SK-N-SH (cell line): ENCODE measurements at regions not wholly inside any gene's neighbourhood (a gene's known extent, or its start where the extent isn't known, plus 50 kb on each side); places are given as distances from the start of the nearest gene placed in this dataset.

Source experiments
- CTCF ChIA-PET: fragments of 300-600, 350-600 bp; formaldehyde crosslinking; extraction: SDS; loops from one replicate; lab custom pipeline; 2021; lab: Yijun Ruan, JAX
- POLR2A ChIA-PET: fragments of 350-600 bp; sonication (Branson Sonifier 250); formaldehyde crosslinking; extraction: SDS; loops from one replicate; lab custom pipeline; 2020; ENCODE audit warnings: antibody characterized with exemption, inconsistent platforms; lab: Yijun Ruan, JAX
- DNase-seq: peaks from one replicate; pipeline ENCODE4 v3.0.0; 2012
- H2AFZ ChIP-seq: fragments of 200-600 bp; sonication (generic); 2 replicates; pipeline ENCODE4 v1.8.1; 2016; ENCODE audit warnings: antibody characterized with exemption, mild to moderate bottlenecking, low read depth
- H3F3A ChIP-seq: fragments of 200-600 bp; sonication (generic); replicated peaks from 2 replicates; pipeline ENCODE3; 2016; ENCODE audit warnings: antibody characterized with exemption, mild to moderate bottlenecking; ENCODE audit not compliant: insufficient read depth
- H3K27ac ChIP-seq, 2 experiments: fragments of 200-500 bp in 1 of 2; fragments of 200-600 bp in 1 of 2; sonication (Bioruptor generic) in 1 of 2; sonication (generic), shearing (Covaris generic) in 1 of 2; 2 replicates each; pipeline versions ENCODE4 v1.5.1 to v1.6.1; 2014 to 2016; ENCODE audit warnings: low read depth in 2 of 2, inconsistent platforms in 1 of 2, low read length in 1 of 2, mild to moderate bottlenecking in 1 of 2, mixed read lengths in 1 of 2
- H3K27me3 ChIP-seq: fragments of 200-600 bp; sonication (generic), shearing (Covaris generic); 2 replicates; pipeline ENCODE4 v1.6.1; 2016; ENCODE audit warnings: mixed run types; ENCODE audit not compliant: insufficient read depth
- H3K36me3 ChIP-seq, 2 experiments: fragments of 200-500 bp in 1 of 2; fragments of 200-600 bp in 1 of 2; sonication (Bioruptor generic) in 1 of 2; sonication (generic) in 1 of 2; replicated peaks in 1 of 2; 2 replicates each; pipeline versions ENCODE3 to v1.5.1; 2014 to 2016; ENCODE audit warnings: low read length in 1 of 2, mild to moderate bottlenecking in 1 of 2; ENCODE audit not compliant: insufficient read depth in 2 of 2, control insufficient read depth in 1 of 2
- H3K4me1 ChIP-seq, 2 experiments: fragments of 200-500 bp in 1 of 2; fragments of 200-600 bp in 1 of 2; sonication (Bioruptor generic) in 1 of 2; sonication (generic), shearing (Covaris generic) in 1 of 2; 2 replicates each; pipeline versions ENCODE4 v1.5.1 to v1.6.1; 2014 to 2016; ENCODE audit warnings: low read depth in 1 of 2, low read length in 1 of 2, mixed run types in 1 of 2; ENCODE audit not compliant: insufficient read depth in 2 of 2, control insufficient read depth in 1 of 2
- H3K4me2 ChIP-seq: fragments of 200-600 bp; sonication (generic), shearing (Covaris generic); 2 replicates; pipeline ENCODE4 v1.6.1; 2017; ENCODE audit warnings: mixed run types
- H3K4me3 ChIP-seq, 2 experiments: fragments of 200-500 bp in 1 of 2; fragments of 200-600 bp in 1 of 2; sonication (Bioruptor generic) in 1 of 2; sonication (generic), shearing (Covaris generic) in 1 of 2; 2 replicates each; pipeline versions ENCODE4 v1.5.1 to v1.8.1; 2014 to 2016; ENCODE audit warnings: low read depth in 2 of 2, inconsistent platforms in 1 of 2, low read length in 1 of 2, mild to moderate bottlenecking in 1 of 2, mixed read lengths in 1 of 2, moderate library complexity in 1 of 2
- H3K79me2 ChIP-seq: fragments of 200-600 bp; sonication (generic); 2 replicates; pipeline ENCODE4 v1.8.1; 2017; ENCODE audit warnings: mild to moderate bottlenecking; ENCODE audit not compliant: insufficient read depth
- H3K9ac ChIP-seq: fragments of 200-600 bp; sonication (generic); 2 replicates; pipeline ENCODE4 v1.6.1; 2017; ENCODE audit warnings: mixed run types
- H3K9me2 ChIP-seq: fragments of 200-600 bp; sonication (generic); 2 replicates; pipeline ENCODE4 v1.6.1; 2017; ENCODE audit warnings: mixed run types
- H3K9me3 ChIP-seq: fragments of 200-600 bp; sonication (generic); 2 replicates; pipeline ENCODE4 v1.6.1; 2017; ENCODE audit warnings: mixed run types, mild to moderate bottlenecking, moderate library complexity
- H4K20me1 ChIP-seq: fragments of 200-600 bp; sonication (generic); 2 replicates; pipeline ENCODE4 v1.6.1; 2017; ENCODE audit warnings: mild to moderate bottlenecking, mixed run types; ENCODE audit not compliant: insufficient read depth
- EP300 ChIP-seq, 2 experiments: IDR thresholded peaks; 2 replicates each; pipeline versions ENCODE4 v1.4.0 to v1.6.1; 2012; ENCODE audit warnings: borderline replicate concordance in 1 of 2, low read depth in 1 of 2, low read length in 1 of 2
- GATA2 ChIP-seq: sonication (generic); formaldehyde crosslinking; IDR thresholded peaks from 2 replicates; pipeline ENCODE4 v1.5.0; 2020; ENCODE audit warnings: mild to moderate bottlenecking, missing genetic modification reagents
- JUND ChIP-seq: IDR thresholded peaks from 2 replicates; pipeline ENCODE4 v1.4.0; 2012
- MEF2A ChIP-seq: IDR thresholded peaks from 2 replicates; pipeline ENCODE4 v1.4.0; 2012; ENCODE audit warnings: low read depth, borderline replicate concordance
- MXI1 ChIP-seq: IDR thresholded peaks from 2 replicates; pipeline ENCODE4 v1.6.1; 2012; ENCODE audit warnings: mild to moderate bottlenecking, low read depth, low read length, improper control_type of control experiment
- RAD21 ChIP-seq: IDR thresholded peaks from 2 replicates; pipeline ENCODE4 v1.6.1; 2012; ENCODE audit warnings: mild to moderate bottlenecking, low read length
- RFX5 ChIP-seq: IDR thresholded peaks from 2 replicates; pipeline ENCODE4 v1.6.1; 2012; ENCODE audit warnings: mild to moderate bottlenecking, improper control_type of control experiment, low read length
- SIN3A ChIP-seq: IDR thresholded peaks from 2 replicates; pipeline ENCODE4 v1.6.1; 2012; ENCODE audit warnings: low read depth, mild to moderate bottlenecking, low read length, moderate library complexity, borderline replicate concordance
- SMC3 ChIP-seq: IDR thresholded peaks from 2 replicates; pipeline ENCODE4 v1.6.1; 2012; ENCODE audit warnings: low read depth, low read length, improper control_type of control experiment
- TEAD4 ChIP-seq: IDR thresholded peaks from 2 replicates; pipeline ENCODE4 v1.4.0; 2012; ENCODE audit warnings: mild to moderate bottlenecking, borderline replicate concordance; ENCODE audit not compliant: insufficient read depth
- USF2 ChIP-seq: fragments of 150-350 bp; IDR thresholded peaks from 2 replicates; pipeline ENCODE4 v1.6.1; 2017; ENCODE audit warnings: antibody characterized with exemption, low read length, low read depth, borderline replicate concordance
- WGBS: methylation state at CpG from one replicate; pipeline ENCODE4 v1.1.6; 2017; ENCODE audit warnings: low lambda C conversion rate; 5-methylcytosine and 5-hydroxymethylcytosine counted together

DNA sequence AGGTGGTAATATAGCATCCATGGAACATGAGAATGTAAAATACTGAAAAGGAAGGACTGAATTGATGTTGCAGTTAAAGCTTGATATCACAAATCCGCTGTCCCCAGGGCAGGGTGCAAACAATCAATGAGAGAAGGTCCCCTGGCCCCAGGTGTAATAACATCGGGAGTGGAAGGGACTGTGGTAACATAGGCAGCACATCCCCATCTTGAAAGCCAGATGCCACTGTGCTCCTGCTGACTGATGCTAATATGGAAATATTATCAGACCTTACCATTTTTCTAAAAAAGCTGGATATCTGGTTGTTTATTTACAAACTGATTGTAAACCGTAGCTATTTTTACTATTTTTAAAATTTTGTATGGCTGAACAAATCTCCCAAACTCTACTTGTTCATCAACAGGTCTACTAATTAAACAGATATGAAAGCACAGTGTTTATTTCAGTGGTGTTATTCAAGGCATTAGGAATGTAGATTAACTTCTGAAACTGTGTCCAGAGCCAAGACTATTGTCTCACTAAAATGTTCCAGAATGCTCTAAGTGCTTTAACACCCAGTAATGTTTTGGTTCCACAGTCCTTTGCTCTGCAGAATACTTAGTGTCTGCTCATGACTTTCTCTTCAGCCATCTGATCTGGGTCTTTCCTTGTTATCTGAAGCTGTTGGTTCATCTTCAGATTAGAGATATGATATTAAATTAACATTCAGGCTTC, 386.0 kb upstream of the RARB start:
- no peaks in the 10 kb centered on the region for H3K36me3 ChIP-seq
- H3K27ac ChIP-seq: no peak overlapping the region; a peak in 1 of 4 replicates
- TF ChIP-seq RAD21: peak; percentile 44
- no peak for TF ChIP-seq SMC3
- 0 out of 2 replicates have a peak, but pooled peaks have one; percentile 23 for TF ChIP-seq GATA2 (CRISPR knock-in tag)
- TF ChIP-seq JUND: no peak
- no peaks in the 10 kb centered on the region for H4K20me1 ChIP-seq
- no peaks in the 10 kb centered on the region for H3F3A ChIP-seq
- H3K79me2 ChIP-seq: no peaks in the 10 kb centered on the region
- H3K4me2 ChIP-seq: no peak overlapping the region
- CTCF ChIA-PET: interaction anchor here (0.8 to 2.3 kb wide), 10 partner anchors 9 to 553 kb away, joined by 3 to 12 read pairs (median 4); no protein-coding TSS in a partner anchor
- H2AFZ ChIP-seq: no peak overlapping the region
- no peaks in the 10 kb centered on the region for H3K27me3 ChIP-seq
- no peak overlapping the region for H3K9ac ChIP-seq
- no peaks in the 10 kb centered on the region for H3K9me2 ChIP-seq
- DNase-seq: peak; percentile 4
- H3K9me3 ChIP-seq: no peaks in the 10 kb centered on the region
- POLR2A ChIA-PET: no interaction called here
- 71% methylated on average over 3 of the region's 3 CpGs for WGBS
- no peak overlapping the region for H3K4me3 ChIP-seq
- peaks cover 0 to 20% of the 10 kb centered on the region in 2 experiments; a peak in 2 of 4 replicates for H3K4me1 ChIP-seq

- no peak overlapping the region for H2AFZ ChIP-seq
- 45% methylated on average over 2 of the region's 2 CpGs for WGBS
- CTCF ChIA-PET: interaction anchor here (0.8 to 2.3 kb wide), 8 partner anchors 8 to 551 kb away, joined by 3 to 12 read pairs (median 4); no protein-coding TSS in a partner anchor
These were observed 384.9 kb upstream of the RARB start for GRCh38 chr3:25043177-25043576.

More at GRCh38 chr3:25043177-25043576, 384.9 kb upstream of the RARB start:
- POLR2A ChIA-PET: no interaction called here
- H3K4me1 ChIP-seq: peaks cover 0 to 20% of the 10 kb centered on the region in 2 experiments; a peak in 2 of 4 replicates
- no peaks in the 10 kb centered on the region for H3K79me2 ChIP-seq
- TF ChIP-seq MXI1: no peak
- TF ChIP-seq TEAD4: no peak
- no peak for TF ChIP-seq RFX5
- TF ChIP-seq RAD21: no peak
- TF ChIP-seq GATA2 (CRISPR knock-in tag): no peak
- TF ChIP-seq MEF2A: no peak
- TF ChIP-seq SIN3A: no peak
- no peak for TF ChIP-seq EP300 (IDR thresholded peaks at IDR 0.05; ENCODE audit: borderline replicate concordance in 1 of 2, low read depth in 1 of 2, low read length in 1 of 2)
- no peak for TF ChIP-seq USF2
- H3K4me2 ChIP-seq: no peak overlapping the region
- DNase-seq: no peak
- H3K9me3 ChIP-seq: no peaks in the 10 kb centered on the region
- H3K27me3 ChIP-seq: no peaks in the 10 kb centered on the region
- H3K36me3 ChIP-seq: no peaks in the 10 kb centered on the region
- H3K27ac ChIP-seq: no peak overlapping the region; a peak in 2 of 4 replicates
- H3K4me3 ChIP-seq: no peak overlapping the region
- H3K9me2 ChIP-seq: no peaks in the 10 kb centered on the region
- no peak overlapping the region for H3K9ac ChIP-seq
- H4K20me1 ChIP-seq: no peaks in the 10 kb centered on the region
- no peaks in the 10 kb centered on the region for H3F3A ChIP-seq
